ENCODE measurements at regions not wholly inside any gene's neighbourhood (a gene's known extent, or its start where the extent isn't known, plus 50 kb on each side); places are given as distances from the start of the nearest gene placed in this dataset.

DNA sequence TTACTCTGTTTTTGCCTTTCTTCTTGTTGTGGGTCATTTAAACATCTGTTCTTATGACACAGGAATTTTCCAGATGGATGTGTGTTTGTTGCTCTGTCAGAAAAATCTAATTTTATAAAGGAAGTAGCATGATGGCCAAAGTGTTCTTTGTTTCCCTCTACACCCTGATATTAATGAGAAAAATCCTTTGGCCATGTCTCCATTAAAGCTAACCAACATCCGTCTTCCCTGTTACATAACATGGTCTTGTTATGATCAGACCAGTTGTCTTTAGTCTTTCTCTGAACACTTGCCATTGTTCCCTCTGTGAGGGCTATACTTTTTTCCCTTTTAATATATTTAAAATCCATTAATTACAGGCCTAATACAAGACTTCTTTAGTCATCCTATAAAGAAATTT lies 142.2 kb upstream of the SPRY2 start:
- TF ChIP-seq, protein P1, sequence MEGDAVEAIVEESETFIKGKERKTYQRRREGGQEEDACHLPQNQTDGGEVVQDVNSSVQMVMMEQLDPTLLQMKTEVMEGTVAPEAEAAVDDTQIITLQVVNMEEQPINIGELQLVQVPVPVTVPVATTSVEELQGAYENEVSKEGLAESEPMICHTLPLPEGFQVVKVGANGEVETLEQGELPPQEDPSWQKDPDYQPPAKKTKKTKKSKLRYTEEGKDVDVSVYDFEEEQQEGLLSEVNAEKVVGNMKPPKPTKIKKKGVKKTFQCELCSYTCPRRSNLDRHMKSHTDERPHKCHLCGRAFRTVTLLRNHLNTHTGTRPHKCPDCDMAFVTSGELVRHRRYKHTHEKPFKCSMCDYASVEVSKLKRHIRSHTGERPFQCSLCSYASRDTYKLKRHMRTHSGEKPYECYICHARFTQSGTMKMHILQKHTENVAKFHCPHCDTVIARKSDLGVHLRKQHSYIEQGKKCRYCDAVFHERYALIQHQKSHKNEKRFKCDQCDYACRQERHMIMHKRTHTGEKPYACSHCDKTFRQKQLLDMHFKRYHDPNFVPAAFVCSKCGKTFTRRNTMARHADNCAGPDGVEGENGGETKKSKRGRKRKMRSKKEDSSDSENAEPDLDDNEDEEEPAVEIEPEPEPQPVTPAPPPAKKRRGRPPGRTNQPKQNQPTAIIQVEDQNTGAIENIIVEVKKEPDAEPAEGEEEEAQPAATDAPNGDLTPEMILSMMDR (IDR thresholded peaks at IDR 0.05): no peak
- no peak for TF ChIP-seq POLR2A (IDR thresholded peaks at IDR 0.05)
